Sigmoid colon (tissue), 6 donors: ENCODE measurements at regions not wholly inside any gene's neighbourhood (a gene's known extent, or its start where the extent isn't known, plus 50 kb on each side); places are given as distances from the start of the nearest gene placed in this dataset.
A peak's percentile ranks its signal among the peaks of the same experiment; 100 is the strongest.

Source experiments
- DNase-seq: peaks from one replicate; pipeline ENCODE4 v3.0.0-alpha.2; 2019
- H3K27ac ChIP-seq, 4 donors: fragments of 200-600 bp; sonication (generic); one replicate each; pipeline ENCODE4 v1.5.1; 2016 to 2019; ENCODE audit warnings: mild to moderate bottlenecking in 1 of 4
- H3K27me3 ChIP-seq, 3 donors: fragments of 200-600 bp; sonication (generic); one replicate each; pipeline ENCODE4 v1.5.1; 2019; ENCODE audit warnings: mild to moderate bottlenecking in 1 of 3
- H3K36me3 ChIP-seq, 4 donors: fragments of 200-600 bp; sonication (generic); one replicate each; pipeline ENCODE4 v1.5.1; 2016 to 2019
- H3K4me1 ChIP-seq, 4 donors: fragments of 200-600 bp; sonication (generic); one replicate each; pipeline ENCODE4 v1.5.1; 2017 to 2019
- H3K4me3 ChIP-seq, 4 donors: fragments of 200-600 bp; sonication (generic); one replicate each; pipeline ENCODE4 v1.5.1; 2017 to 2019; ENCODE audit warnings: mild to moderate bottlenecking in 2 of 4, moderate library complexity in 1 of 4
- H3K9me3 ChIP-seq, 4 donors: fragments of 200-600 bp in 3 of 4; sonication (generic) in 3 of 4; one replicate each; pipeline versions ENCODE4 v1.5.1 to v1.6.1; 2013 to 2019
- EP300 ChIP-seq, 4 donors: sonication (generic); formaldehyde crosslinking; IDR thresholded peaks; one replicate each; pipeline ENCODE4 v1.6.1; 2017; ENCODE audit warnings: antibody characterized with exemption in 4 of 4
- POLR2A ChIP-seq, 2 donors: fragments of 450-650 bp; IDR thresholded peaks; one replicate each; pipeline ENCODE4 v1.6.1; 2016; ENCODE audit warnings: antibody characterized with exemption in 2 of 2, mild to moderate bottlenecking in 2 of 2, moderate library complexity in 2 of 2
- POLR2AphosphoS5 ChIP-seq, 4 donors: sonication (generic); formaldehyde crosslinking; IDR thresholded peaks; one replicate each; pipeline ENCODE4 v1.6.1; 2017; ENCODE audit warnings: antibody characterized with exemption in 4 of 4
- WGBS, 2 donors: extraction: QIAGEN DNeasy Blood & Tissue Kit; methylation state at CpG; one replicate each; pipeline ENCODE4 v1.1.7; 2013; 5-methylcytosine and 5-hydroxymethylcytosine counted together
- intact Hi-C: fragments of 100-400 bp; cut with DNase I; formaldehyde crosslinking; loops from one replicate; pipeline ENCODE4 v1.15.1; 2023
- TF ChIP-seq, protein P1 (sequence below), 4 experiments: fragments of 450-650 bp in 3 of 4; fragments of 200-600 bp in 1 of 4; IDR thresholded peaks; one replicate each; pipeline ENCODE4 v1.5.1; 2016 to 2019; ENCODE audit warnings: antibody characterized with exemption in 4 of 4, mild to moderate bottlenecking in 3 of 4, moderate library complexity in 2 of 4
- donor health status: healthy with polysubstance abuse.
- donor health status: healthy.

DNA sequence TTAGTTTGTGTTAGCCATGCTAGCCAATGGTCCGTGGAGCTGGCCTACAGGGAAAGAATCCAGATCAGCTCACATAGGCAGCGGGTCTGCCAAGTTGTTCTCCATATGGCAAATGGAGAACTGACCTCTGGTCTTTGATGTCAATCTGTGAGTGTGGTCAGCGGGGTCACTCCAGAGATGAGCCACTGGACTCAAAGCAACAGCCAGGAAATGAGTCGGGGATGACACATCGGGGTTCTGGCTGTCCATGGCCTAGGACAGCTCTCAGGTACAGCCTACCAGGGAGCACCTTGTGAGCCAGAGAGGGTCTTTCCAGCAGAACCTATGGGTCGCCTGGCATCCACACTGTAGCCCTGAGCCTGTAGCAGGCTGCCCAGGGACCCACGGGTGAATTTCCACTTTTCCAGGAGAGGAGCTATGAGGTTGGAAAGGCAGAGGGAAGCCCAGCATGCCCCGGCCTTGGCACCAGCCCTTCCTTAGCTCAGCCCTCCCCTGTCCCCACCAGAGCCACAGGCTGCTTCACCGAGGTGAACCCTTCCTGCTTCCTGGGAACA, 203.0 kb upstream of the TNRC6C start:
- DNase-seq, result peak; percentile 41
- 93 to 94% methylated on average over 9 of the region's 9 CpGs for WGBS, 2 donors
- Histone ChIP-seq H3K27me3 (no peaks in the 10 kb centered on the region), H3K36me3 (no peaks in the 10 kb centered on the region), H3K27ac (no peak overlapping the region), H3K4me1 (no peaks in the 10 kb centered on the region), H3K9me3 (no peaks in the 10 kb centered on the region), H3K4me3 (no peak overlapping the region)
- intact Hi-C loops, result no loop called here
- TF ChIP-seq POLR2A (IDR thresholded peaks at IDR 0.05) (no peak), EP300 (IDR thresholded peaks at IDR 0.05) (no peak), POLR2AphosphoS5 (IDR thresholded peaks at IDR 0.05) (no peak)

DNA sequence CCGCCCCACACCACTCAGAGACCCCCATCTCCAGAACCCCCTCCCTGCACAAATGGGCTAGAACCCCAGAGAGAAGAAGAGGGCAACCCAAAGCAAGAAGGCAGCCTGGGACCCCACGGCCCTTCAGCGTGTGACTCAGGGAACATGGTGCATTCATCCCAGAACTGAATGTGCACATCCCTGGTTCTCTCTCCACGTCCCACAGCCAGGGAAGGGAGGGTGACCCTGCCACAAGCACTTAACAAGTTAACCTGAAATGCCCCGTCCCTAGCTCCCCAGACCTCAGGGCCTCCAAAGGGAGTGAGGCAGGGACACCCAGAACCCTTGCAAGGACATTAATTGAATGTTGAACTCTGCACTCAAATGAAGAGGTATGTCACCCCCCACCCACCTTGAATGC, 202.5 kb upstream of the TNRC6C start:
- TF ChIP-seq POLR2A (IDR thresholded peaks at IDR 0.05) (no peak), POLR2AphosphoS5 (IDR thresholded peaks at IDR 0.05) (no peak), EP300 (IDR thresholded peaks at IDR 0.05) (no peak)
- TF ChIP-seq, protein P1, sequence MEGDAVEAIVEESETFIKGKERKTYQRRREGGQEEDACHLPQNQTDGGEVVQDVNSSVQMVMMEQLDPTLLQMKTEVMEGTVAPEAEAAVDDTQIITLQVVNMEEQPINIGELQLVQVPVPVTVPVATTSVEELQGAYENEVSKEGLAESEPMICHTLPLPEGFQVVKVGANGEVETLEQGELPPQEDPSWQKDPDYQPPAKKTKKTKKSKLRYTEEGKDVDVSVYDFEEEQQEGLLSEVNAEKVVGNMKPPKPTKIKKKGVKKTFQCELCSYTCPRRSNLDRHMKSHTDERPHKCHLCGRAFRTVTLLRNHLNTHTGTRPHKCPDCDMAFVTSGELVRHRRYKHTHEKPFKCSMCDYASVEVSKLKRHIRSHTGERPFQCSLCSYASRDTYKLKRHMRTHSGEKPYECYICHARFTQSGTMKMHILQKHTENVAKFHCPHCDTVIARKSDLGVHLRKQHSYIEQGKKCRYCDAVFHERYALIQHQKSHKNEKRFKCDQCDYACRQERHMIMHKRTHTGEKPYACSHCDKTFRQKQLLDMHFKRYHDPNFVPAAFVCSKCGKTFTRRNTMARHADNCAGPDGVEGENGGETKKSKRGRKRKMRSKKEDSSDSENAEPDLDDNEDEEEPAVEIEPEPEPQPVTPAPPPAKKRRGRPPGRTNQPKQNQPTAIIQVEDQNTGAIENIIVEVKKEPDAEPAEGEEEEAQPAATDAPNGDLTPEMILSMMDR (IDR thresholded peaks at IDR 0.05), result no peak
- Histone ChIP-seq H3K36me3 (no peaks in the 10 kb centered on the region), H3K27ac (no peak overlapping the region), H3K9me3 (no peaks in the 10 kb centered on the region), H3K4me3 (no peak overlapping the region), H3K4me1 (no peaks in the 10 kb centered on the region), H3K27me3 (no peaks in the 10 kb centered on the region)
- 82 to 88% methylated on average over 5 of the region's 5 CpGs for WGBS, 2 donors
- DNase-seq, result peak; percentile 26
- intact Hi-C loops, result no loop called here

DNA sequence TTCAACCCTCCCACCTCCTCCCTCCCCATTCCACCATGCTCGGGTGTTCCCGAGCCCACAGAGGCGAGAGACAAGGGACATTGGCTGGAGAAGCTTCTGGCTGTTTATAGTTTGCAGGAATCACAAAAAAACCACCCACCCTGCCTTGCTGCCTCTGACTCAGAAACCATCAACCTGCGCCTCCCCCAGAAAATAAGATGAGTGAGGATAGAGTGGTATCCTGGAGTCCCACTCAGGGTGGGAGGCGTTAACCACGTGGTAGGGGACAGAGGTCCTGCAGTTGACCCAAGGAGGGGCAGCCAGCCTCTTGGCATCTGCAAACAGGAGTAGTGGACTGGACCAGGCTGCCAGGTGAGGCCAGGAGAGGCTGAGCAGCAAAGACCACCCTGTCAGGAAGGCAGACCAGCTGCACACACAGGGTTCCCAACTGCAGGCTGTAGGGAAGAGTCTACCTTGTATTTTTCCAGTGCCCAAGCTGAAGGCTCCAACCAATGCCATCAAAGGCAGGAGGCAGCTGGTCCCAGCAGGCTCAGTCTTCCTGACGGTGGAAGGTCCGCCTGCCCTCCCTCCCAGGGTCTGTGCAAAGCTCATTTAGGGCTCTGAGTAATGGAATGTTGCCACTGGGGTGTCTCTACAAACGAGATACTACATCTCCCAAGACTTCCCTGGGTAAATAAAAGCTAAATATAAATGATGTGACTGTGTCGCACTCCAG, 201.5 kb upstream of the TNRC6C start:
- Histone ChIP-seq H3K4me3 (no peak overlapping the region), H3K36me3 (no peaks in the 10 kb centered on the region), H3K27ac (no peak overlapping the region), H3K27me3 (no peaks in the 10 kb centered on the region), H3K9me3 (no peaks in the 10 kb centered on the region), H3K4me1 (no peaks in the 10 kb centered on the region)
- DNase-seq, result peak; percentile 39
- 39 to 42% methylated on average over 10 of the region's 10 CpGs for WGBS, 2 donors
- TF ChIP-seq EP300 (IDR thresholded peaks at IDR 0.05) (no peak), POLR2AphosphoS5 (IDR thresholded peaks at IDR 0.05) (no peak), POLR2A (IDR thresholded peaks at IDR 0.05) (no peak)
- TF ChIP-seq, protein P1 (IDR thresholded peaks at IDR 0.05), result no peak
- intact Hi-C loops, result no loop called here

DNA sequence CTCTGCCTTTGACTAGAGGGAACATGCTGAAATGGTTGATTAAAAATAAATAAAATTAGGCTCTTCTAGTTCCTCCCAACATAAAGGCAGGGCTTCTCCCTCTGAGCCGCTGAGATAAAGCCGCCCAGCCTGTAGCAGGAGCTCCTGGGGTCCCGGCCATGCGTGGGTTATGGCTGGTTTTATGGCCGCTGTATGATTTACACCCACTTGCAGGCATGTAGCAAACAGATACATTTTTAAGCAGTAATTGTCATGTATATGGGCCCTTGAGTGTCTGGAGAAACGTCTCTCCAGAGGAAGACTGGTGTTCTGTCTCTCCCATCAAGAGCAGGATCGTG, 201.0 kb upstream of the TNRC6C start:
- intact Hi-C loops, result no loop called here

DNA sequence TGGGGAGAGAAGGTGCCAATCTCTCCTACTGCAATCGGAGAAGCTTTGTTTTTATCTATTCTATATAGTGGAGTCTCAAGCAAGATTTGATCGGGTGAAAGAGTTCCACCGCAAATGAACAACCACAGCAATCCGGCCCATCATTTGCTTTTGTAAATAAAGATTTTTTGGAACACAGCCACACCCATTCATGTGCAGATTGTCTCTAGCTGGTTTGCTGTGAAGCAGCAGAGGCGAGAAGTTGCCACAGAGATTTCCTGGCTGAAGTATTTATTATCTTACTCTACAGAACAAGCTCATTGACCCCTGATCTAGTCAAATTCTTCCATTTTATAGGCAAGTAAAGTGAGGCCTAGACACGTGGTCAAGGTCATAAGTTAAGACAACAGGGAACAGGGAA, 195.5 kb upstream of the TNRC6C start:
- H3K27ac ChIP-seq, result no peak overlapping the region
- H3K4me1 ChIP-seq, result no peaks in the 10 kb centered on the region
- intact Hi-C loops, result no loop called here
- 25 to 64% methylated on average over 6 of the region's 6 CpGs for WGBS, 2 donors
- TF ChIP-seq, protein P1 (IDR thresholded peaks at IDR 0.05), result no peak
- TF ChIP-seq EP300 (IDR thresholded peaks at IDR 0.05), result no peak
- no peaks in the 10 kb centered on the region for H3K36me3 ChIP-seq
- H3K9me3 ChIP-seq, result no peaks in the 10 kb centered on the region
- no peak for DNase-seq
- H3K27me3 ChIP-seq, result no peaks in the 10 kb centered on the region
- no peak overlapping the region for H3K4me3 ChIP-seq

More for the DNA sequence above, 201.0 kb upstream of the TNRC6C start:
- peak; percentile 27 for DNase-seq
- Histone ChIP-seq H3K4me1 (no peaks in the 10 kb centered on the region), H3K36me3 (no peaks in the 10 kb centered on the region), H3K4me3 (no peak overlapping the region), H3K27ac (no peak overlapping the region), H3K27me3 (no peaks in the 10 kb centered on the region), H3K9me3 (no peaks in the 10 kb centered on the region)
- 24 to 63% methylated on average over 7 of the region's 7 CpGs for WGBS, 2 donors
- TF ChIP-seq, protein P1 (IDR thresholded peaks at IDR 0.05), result no peak
- TF ChIP-seq POLR2A (IDR thresholded peaks at IDR 0.05), result no peak
